A549 (cell line): ENCODE measurements at regions not wholly inside any gene's neighbourhood (a gene's known extent, or its start where the extent isn't known, plus 50 kb on each side); places are given as distances from the start of the nearest gene placed in this dataset.

ENCODE experiments used
- ATAC-seq, 2 experiments: fragments of 200-7000 bp in 1 of 2; fragments of >200 bp in 1 of 2; cut with Nextera tagmentation in 1 of 2; cut with Tn5 transposase in 1 of 2; 3 replicates each; pipeline versions ENCODE4 v1.8.0 to v1.9.1; 2018 to 2020; ENCODE audit warnings: mild to moderate bottlenecking in 1 of 2, moderate library complexity in 1 of 2
- CTCF ChIA-PET: fragments of 300-600 bp; sonication (Branson Sonifier 250); formaldehyde crosslinking; extraction: SDS; loops from one replicate; lab custom pipeline; 2021; ENCODE audit warnings: antibody characterized with exemption, inconsistent platforms; lab: Yijun Ruan, JAX
- POLR2A ChIA-PET: fragments of 350-600 bp; formaldehyde crosslinking; extraction: SDS; loops from one replicate; lab custom pipeline; 2021; ENCODE audit warnings: antibody characterized with exemption, inconsistent platforms; lab: Yijun Ruan, JAX
- DNase-seq, 2 experiments: peaks; one replicate each; pipeline versions ENCODE4 v3.0.0 to v3.0.0-alpha.2; 2011 to 2016; ENCODE audit warnings: low read depth in 1 of 2, low spot score in 1 of 2
- FAIRE-seq: peaks from 2 replicates; lab custom pipeline; 2011; peaks lifted over from hg19 to GRCh38; lab: Jason Lieb, UNC
- H3K27ac ChIP-seq, 2 experiments: fragments of >200 bp; sonication (Bioruptor Twin); formaldehyde crosslinking; 3 replicates each; pipeline ENCODE4 v1.5.1; 2016 to 2017
- H3K4me1 ChIP-seq: fragments of >200 bp; sonication (Bioruptor Twin); formaldehyde crosslinking; 3 replicates; pipeline ENCODE4 v1.6.1; 2016
- H3K4me2 ChIP-seq: fragments of >200 bp; sonication (Bioruptor Twin); formaldehyde crosslinking; 3 replicates; pipeline ENCODE4 v1.6.1; 2016
- H3K4me3 ChIP-seq: fragments of >200 bp; sonication (Bioruptor Twin); formaldehyde crosslinking; 3 replicates; pipeline ENCODE4 v1.5.1; 2016
- H3K9me3 ChIP-seq: fragments of >200 bp; sonication (Bioruptor Twin); formaldehyde crosslinking; 3 replicates; pipeline ENCODE4 v1.6.1; 2016
- CHD4 ChIP-seq: fragments of 200-600 bp; sonication (generic); IDR thresholded peaks from 2 replicates; pipeline ENCODE4 v1.6.1; 2016; ENCODE audit warnings: antibody characterized with exemption, mild to moderate bottlenecking, borderline replicate concordance
- EHMT2 ChIP-seq: fragments of 200-600 bp; sonication (generic); IDR thresholded peaks from 2 replicates; pipeline ENCODE4 v1.6.1; 2016; ENCODE audit warnings: antibody characterized with exemption, low read depth, mild to moderate bottlenecking, moderate library complexity
- FOSL2 ChIP-seq, 2 experiments: fragments of 450-650 bp in 1 of 2; fragments of >200 bp in 1 of 2; sonication (Bioruptor Twin) in 1 of 2; formaldehyde crosslinking; IDR thresholded peaks; 2 replicates each; pipeline versions ENCODE4 v1.5.0 to v1.6.1; 2016 to 2020; ENCODE audit warnings: mild to moderate bottlenecking in 1 of 2, moderate library complexity in 1 of 2
- JUN ChIP-seq, 2 experiments: fragments of >200 bp; sonication (Bioruptor Twin); formaldehyde crosslinking; IDR thresholded peaks; 2 replicates in 1 of 2; 3 replicates in 1 of 2; pipeline ENCODE4 v1.6.1; 2016 to 2017
- MAZ ChIP-seq: fragments of 150-350 bp; IDR thresholded peaks from 2 replicates; pipeline ENCODE4 v1.6.1; 2014; ENCODE audit warnings: antibody characterized with exemption, low read depth, low read length, borderline replicate concordance
- NFE2L2 ChIP-seq: fragments of 150-350 bp; conservative IDR thresholded peaks from 2 replicates; pipeline ENCODE4 v1.6.1; 2014; ENCODE audit warnings: low read length
- NPAS2 ChIP-seq: fragments of 250-450 bp; sonication (Bioruptor Pico); IDR thresholded peaks from 2 replicates; pipeline ENCODE4 v1.8.0; 2022; ENCODE audit warnings: mild to moderate bottlenecking, moderate library complexity, borderline replicate concordance
- NR3C1 ChIP-seq: fragments of >200 bp; sonication (Bioruptor Twin); formaldehyde crosslinking; IDR thresholded peaks from 3 replicates; pipeline ENCODE4 v1.6.1; 2017
- PHF8 ChIP-seq: fragments of 200-600 bp; sonication (generic); IDR thresholded peaks from 2 replicates; pipeline ENCODE4 v1.6.1; 2016; ENCODE audit warnings: low read depth, mild to moderate bottlenecking, antibody characterized with exemption, moderate library complexity, borderline replicate concordance
- POLR2A ChIP-seq: IDR thresholded peaks from 2 replicates; pipeline ENCODE4 v1.6.1; 2012; ENCODE audit warnings: mild to moderate bottlenecking, low read length
- POLR2AphosphoS2 ChIP-seq: conservative IDR thresholded peaks from 2 replicates; pipeline ENCODE4 v1.6.1; 2012; ENCODE audit warnings: low read length, improper control_type of control experiment, inconsistent platforms
- RCOR1 ChIP-seq: fragments of 150-350 bp; IDR thresholded peaks from 2 replicates; pipeline ENCODE4 v1.6.1; 2014; ENCODE audit warnings: antibody characterized with exemption, low read length, low read depth
- RNF2 ChIP-seq: fragments of 200-600 bp; sonication (generic); IDR thresholded peaks from 2 replicates; pipeline ENCODE4 v1.6.1; 2016; ENCODE audit warnings: low read depth, mild to moderate bottlenecking, antibody characterized with exemption, moderate library complexity, borderline replicate concordance
- SMC3 ChIP-seq: fragments of >200 bp; sonication (Bioruptor Twin); formaldehyde crosslinking; IDR thresholded peaks from 3 replicates; pipeline ENCODE4 v1.6.1; 2018; ENCODE audit warnings: inconsistent platforms
- ZC3H11A ChIP-seq: fragments of 450-650 bp; IDR thresholded peaks from 2 replicates; pipeline ENCODE4 v1.6.1; 2014; ENCODE audit warnings: antibody characterized with exemption, mild to moderate bottlenecking
- ZFP36 ChIP-seq: fragments of 450-650 bp; IDR thresholded peaks from 2 replicates; pipeline ENCODE4 v1.6.1; 2014; ENCODE audit warnings: borderline replicate concordance; ENCODE audit not compliant: partially characterized antibody
- ZNF302 ChIP-seq: fragments of 250-450 bp; sonication (Bioruptor Pico); IDR thresholded peaks from 2 replicates; pipeline ENCODE4 v1.9.0; 2021; ENCODE audit warnings: inconsistent platforms, mild to moderate bottlenecking, moderate library complexity
- WGBS: methylation state at CpG from one replicate; pipeline ENCODE4 v1.1.6; 2017; ENCODE audit errors: missing lambda C conversion rate; 5-methylcytosine and 5-hydroxymethylcytosine counted together
- TF ChIP-seq, protein P1 (sequence below): fragments of 200-600 bp; sonication (generic); IDR thresholded peaks from 2 replicates; pipeline ENCODE4 v1.6.1; 2016; ENCODE audit warnings: antibody characterized with exemption, mild to moderate bottlenecking, moderate library complexity
- TF ChIP-seq, protein P2 (sequence below): fragments of 450-650 bp; IDR thresholded peaks from 2 replicates; pipeline ENCODE4 v1.6.1; 2014; ENCODE audit warnings: antibody characterized with exemption

DNA sequence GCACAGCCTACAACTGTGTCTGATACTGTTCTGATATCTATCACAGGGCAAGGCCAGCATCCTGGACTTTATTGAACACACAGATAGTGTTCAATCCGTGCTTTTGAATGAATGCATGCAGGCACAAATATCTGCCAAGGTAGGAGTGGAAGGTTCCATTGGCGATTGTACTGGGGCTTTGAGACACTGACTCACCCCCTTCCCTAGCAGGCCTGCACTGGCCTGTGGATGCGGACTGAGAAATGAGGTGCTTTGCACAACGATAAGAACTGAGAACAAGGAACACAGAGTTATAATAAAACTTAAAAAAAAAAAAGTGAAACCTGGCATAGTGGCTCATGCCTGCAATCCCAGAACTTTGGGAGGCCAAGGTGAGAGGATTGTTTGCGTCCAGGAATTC is 62.4 kb upstream of the NGF start (continued):
- TF ChIP-seq, protein P1, sequence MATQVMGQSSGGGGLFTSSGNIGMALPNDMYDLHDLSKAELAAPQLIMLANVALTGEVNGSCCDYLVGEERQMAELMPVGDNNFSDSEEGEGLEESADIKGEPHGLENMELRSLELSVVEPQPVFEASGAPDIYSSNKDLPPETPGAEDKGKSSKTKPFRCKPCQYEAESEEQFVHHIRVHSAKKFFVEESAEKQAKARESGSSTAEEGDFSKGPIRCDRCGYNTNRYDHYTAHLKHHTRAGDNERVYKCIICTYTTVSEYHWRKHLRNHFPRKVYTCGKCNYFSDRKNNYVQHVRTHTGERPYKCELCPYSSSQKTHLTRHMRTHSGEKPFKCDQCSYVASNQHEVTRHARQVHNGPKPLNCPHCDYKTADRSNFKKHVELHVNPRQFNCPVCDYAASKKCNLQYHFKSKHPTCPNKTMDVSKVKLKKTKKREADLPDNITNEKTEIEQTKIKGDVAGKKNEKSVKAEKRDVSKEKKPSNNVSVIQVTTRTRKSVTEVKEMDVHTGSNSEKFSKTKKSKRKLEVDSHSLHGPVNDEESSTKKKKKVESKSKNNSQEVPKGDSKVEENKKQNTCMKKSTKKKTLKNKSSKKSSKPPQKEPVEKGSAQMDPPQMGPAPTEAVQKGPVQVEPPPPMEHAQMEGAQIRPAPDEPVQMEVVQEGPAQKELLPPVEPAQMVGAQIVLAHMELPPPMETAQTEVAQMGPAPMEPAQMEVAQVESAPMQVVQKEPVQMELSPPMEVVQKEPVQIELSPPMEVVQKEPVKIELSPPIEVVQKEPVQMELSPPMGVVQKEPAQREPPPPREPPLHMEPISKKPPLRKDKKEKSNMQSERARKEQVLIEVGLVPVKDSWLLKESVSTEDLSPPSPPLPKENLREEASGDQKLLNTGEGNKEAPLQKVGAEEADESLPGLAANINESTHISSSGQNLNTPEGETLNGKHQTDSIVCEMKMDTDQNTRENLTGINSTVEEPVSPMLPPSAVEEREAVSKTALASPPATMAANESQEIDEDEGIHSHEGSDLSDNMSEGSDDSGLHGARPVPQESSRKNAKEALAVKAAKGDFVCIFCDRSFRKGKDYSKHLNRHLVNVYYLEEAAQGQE: no peak
- no peak for TF ChIP-seq ZNF302 (CRISPR knock-in tag)

DNA sequence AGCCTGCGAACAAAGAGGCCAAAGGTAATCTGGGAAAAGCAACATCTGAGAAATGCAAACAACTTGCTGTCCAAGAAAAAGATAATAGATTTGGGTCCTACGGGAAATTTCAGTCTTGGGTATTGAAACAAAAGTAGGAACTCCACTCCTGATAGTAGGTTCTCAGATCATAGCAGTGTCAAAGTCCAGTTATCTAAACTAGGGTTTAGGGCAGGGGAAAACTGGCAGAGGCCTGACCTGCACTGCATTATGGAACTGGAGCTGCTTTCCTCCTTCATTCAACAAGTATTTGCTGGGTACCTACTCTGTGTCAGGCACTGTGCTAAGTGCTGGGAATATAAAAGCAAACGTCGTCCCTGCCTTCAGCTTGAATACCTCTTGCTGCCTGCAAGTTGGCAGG is 60.7 kb upstream of the NGF start:
- Histone ChIP-seq H3K27ac (no peak overlapping the region), H3K4me1 (no peaks in the 10 kb centered on the region), H3K9me3 (no peaks in the 10 kb centered on the region), H3K4me2 (no peak overlapping the region), H3K4me3 (no peak overlapping the region)
- POLR2A ChIA-PET: no interaction called here
- no peak for TF ChIP-seq NR3C1
- TF ChIP-seq ZFP36: no peak
- no peak for TF ChIP-seq FOSL2 (IDR thresholded peaks at IDR 0.05)
- TF ChIP-seq FOSL2 (CRISPR knock-in tag; IDR thresholded peaks at IDR 0.05): no peak
- no peak for TF ChIP-seq MAZ
- no peak for TF ChIP-seq NFE2L2
- TF ChIP-seq ZC3H11A: no peak
- no peak for TF ChIP-seq POLR2AphosphoS2
- TF ChIP-seq, protein P1: no peak
- no peak for TF ChIP-seq RNF2
- no peak for TF ChIP-seq POLR2A
- no peak for TF ChIP-seq PHF8
- no peak for TF ChIP-seq NPAS2
- TF ChIP-seq CHD4: no peak
- TF ChIP-seq RCOR1: no peak
- TF ChIP-seq SMC3: no peak
- no peak for TF ChIP-seq EHMT2
- TF ChIP-seq JUN (IDR thresholded peaks at IDR 0.05): no peak
- TF ChIP-seq, protein P2, sequence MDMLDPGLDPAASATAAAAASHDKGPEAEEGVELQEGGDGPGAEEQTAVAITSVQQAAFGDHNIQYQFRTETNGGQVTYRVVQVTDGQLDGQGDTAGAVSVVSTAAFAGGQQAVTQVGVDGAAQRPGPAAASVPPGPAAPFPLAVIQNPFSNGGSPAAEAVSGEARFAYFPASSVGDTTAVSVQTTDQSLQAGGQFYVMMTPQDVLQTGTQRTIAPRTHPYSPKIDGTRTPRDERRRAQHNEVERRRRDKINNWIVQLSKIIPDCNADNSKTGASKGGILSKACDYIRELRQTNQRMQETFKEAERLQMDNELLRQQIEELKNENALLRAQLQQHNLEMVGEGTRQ: no peak
- WGBS: 72% methylated on average over 4 of the region's 4 CpGs
- no peak for ATAC-seq
- FAIRE-seq: no peak
- CTCF ChIA-PET: interaction anchor here (1.4 kb wide), 1 partner anchor 15 kb away, joined by 3 read pairs; no protein-coding TSS in a partner anchor
- DNase-seq: no peak
